Hematopoietic multipotent progenitor cell treated with erythropoietin and hydrocortisone succinate and interleukin-3 and kit ligand, for 6 days (in vitro differentiated cells): ENCODE measurements at regions not wholly inside any gene's neighbourhood (a gene's known extent, or its start where the extent isn't known, plus 50 kb on each side); places are given as distances from the start of the nearest gene placed in this dataset.
"Not testable (repeated sequence)": the region's sequence is repeated elsewhere in the genome, so short reads cannot be mapped to it uniquely, and the experiment has no call there.

Experiments
- DNase-seq: peaks from one replicate; pipeline ENCODE4 v3.0.0-alpha.2; 2015

DNA sequence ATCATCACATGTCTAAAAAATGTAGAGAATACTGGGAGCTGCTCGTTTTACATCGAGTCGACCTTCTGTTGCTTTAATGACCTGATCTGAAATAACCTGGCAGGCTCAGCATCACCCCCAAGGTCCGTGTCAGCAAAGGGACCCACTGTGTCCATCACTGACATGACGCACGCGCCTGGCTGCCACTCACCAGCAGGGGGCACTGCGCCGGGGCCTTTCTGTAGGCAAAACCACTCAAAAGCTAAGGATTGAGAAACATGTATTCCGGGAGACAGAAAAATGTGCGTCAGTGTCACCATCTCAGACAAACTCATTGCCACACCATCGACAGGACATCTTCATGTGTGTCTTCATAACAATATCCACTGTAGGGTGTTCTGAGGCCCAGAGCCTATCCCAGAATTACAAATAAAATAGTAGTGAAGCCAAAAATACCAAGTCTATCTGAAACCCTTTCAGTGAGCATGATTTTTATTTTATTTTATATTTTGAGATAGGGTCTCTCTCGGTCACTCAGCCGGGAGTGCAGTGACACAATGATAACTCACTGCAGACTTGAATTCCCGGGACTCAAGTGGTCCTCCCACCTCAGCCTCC, 130.3 kb upstream of the LSM14A start:
- DNase-seq = peak; percentile 74

DNA sequence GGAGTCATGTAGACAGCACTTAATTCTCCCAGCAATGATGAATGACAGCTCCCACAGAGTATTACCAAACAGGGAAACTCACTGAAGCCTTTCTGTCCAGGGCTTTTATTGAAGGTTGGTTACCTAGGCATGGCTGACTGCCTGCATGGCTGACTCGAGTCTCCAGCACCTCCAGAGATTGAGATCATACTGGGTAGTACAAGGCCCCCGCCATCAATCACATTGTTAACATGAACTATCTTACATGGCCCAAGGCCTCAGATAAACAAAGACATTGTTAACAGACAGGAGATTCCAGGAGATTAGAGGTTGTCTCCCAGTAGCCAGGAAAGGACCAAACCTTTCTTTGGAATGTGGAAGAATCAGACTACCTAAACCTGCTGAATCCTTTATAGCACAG, 128.3 kb upstream of the LSM14A start:
- DNase-seq = no peak

DNA sequence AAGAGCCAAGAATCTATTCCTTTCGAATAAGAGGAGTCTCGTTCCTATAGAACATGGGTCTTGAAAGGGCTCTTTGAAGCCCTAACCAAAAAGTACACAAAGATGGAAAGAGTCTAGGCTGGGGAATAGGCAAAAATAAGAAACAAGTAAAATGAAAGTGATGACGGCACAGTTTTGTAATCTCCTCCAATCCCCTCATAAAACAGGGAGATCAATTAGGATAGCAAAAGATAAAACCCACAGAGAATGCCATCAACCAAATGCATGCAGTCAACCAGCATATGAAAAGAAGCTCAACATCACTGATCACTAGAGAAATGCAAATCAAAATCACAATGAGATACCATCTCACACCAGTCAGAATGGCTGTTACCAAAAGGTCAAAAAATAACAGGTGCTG, 122.4 kb upstream of the LSM14A start:
- no peak for DNase-seq

DNA sequence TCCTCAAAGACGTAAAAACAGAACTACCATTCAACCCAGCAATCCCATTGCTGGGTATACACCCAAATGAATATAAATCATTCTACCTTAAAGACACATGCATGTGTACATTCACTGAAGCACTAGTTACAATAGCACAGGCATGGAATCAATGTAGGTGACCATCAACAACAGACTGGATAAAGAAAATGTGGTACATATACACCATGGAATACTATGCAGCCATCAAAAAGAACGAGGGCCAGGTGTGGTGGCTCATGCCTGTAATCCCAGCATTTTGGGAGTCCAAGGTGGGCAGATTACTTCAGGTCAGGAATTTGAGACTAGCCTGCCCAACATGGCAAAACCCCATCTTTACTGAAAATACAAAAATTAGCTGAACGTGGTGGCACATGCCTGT, 121.9 kb upstream of the LSM14A start:
- DNase-seq = not testable (repeated sequence)

DNA sequence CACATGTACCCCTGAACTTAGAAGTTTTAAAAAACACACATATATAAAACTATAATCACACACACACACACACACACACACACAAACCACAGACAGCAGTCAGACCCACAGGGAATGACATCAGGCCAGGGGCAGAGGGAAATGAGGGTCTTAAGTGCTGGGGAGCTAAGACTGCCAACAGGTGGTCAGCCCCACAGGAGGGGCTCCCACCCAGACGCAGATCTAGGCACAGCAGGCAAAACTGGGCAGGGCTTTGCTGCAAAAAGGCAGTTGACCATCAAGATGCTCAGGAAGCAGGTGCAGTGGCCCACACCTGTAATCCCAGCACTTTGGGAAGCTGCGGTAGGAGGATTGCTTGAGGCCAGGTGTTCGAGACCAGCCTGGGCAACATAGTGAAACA, 121.0 kb upstream of the LSM14A start:
- no peak for DNase-seq

DNA sequence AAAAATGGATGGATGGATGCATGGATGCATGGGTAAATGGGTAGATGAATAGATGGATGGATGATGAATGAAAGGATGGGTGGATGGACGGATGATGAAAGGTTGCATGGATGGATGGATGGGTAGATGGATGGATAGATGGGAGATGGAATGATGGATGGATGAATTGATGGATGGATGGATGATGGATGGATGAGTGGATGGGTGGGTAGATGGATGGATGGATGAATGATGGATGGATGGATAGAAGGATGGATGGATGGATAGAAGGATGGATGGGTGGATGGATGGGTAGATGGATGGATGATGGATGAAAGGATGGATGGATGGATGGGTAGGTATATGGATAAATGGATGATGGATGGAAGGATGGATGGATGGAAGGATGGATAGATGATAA, 115.1 kb upstream of the LSM14A start:
- DNase-seq = no peak

DNA sequence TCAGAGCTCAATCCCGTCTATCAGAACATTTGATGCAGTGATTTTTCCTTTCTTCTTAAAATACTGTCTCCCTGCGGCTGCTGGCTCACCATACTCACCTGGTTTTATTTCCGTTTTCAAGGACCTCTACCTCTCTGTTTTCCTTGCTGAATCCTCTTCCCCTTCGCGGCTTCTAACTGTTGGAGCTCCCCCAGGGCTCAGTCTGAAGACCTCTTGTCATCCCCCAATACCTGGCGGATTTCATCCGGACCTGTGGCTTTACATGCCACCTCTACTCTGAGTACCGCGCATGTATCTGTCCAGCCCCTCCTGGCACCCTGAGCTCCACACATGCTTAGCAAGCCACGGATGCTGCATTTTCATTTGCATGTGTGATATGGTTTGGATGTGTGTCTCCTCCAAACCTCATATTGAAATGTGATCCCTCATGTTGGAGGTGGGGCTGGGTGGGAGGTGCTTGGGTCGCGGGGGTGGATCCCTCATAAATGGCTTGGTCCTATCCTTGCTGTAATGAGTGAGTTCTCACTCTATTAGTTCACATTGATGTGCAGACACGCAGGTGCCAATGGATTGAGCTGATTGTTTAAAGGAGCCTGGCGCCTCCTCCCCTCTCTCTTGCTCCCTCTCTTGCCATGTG, 106.2 kb upstream of the LSM14A start:
- no peak for DNase-seq

DNA sequence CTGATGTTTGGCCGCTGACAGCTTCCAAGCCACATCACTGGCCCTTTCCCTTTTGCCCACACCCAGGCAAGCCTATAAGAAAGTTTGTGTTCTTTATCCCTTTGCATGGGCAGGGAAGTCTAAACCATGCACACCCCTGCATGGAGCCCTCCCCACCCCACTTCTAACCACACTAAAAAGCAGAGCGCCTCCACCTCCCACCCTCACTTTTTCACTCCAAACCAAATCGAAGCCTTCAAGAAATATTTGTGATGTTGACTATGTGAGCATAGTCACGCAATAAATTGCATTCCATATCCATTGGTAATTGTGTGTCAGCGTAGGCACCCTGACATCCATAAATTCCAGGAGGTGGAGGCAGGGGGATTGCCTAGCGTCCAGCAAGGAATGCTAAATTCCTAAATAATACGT, 104.4 kb upstream of the LSM14A start:
- DNase-seq = no peak

DNA sequence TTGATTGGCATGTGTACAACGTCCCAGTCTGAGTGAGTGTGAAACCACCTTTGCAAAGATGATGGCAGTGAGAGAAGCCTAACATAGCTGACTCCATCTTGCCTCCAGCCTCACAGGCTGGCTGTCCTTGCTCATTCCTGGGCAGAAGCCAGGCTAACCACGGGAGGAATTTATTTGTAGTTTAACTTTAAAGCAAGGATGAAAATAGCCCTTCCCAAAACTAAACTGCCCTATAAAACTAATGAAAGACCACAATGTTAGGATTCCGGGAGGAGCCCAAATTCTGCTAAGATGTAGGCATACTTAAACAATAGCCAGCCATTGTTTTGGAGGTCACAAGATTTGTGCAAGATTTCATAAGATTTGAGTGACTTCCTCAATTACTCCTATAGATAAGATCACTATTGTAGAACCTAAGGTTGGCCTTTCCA, 96.6 kb upstream of the LSM14A start:
- peak; percentile 8 for DNase-seq

DNA sequence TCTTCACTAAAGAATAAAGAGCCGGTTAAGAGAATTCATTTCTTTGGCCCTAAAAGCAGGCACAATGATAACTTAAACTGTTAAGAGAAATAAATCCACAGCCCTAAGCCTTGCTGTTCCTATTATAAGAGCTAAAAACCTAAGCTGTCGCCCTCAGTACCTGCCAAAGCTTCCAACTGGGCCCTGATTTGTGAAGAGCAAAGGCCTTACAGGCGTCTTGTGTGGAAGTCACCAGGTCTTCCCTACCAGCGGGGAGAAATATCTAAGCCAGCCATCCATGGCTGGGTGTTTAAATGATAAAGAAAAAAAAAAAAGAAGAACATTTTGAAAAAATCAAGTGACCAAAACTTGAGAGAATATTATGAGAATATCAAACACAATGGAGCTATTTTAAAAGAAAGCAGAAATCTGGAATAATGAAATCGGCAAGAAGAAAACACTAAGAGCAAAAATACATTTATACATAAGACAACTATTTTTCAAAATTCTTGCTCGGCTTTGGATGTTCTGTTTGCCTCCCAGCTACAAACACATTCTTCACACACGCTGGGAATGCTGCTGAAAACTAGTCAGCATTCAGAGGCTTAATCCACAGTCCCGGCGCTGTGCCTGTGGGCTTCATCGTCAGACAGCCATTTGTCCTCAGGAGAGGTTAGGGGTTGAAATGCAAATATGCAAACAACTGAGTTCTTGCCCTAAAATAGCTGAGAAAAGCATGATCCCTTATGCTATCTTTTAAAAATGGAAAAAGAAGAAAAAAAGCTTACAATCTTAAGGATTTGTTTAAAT, 89.8 kb upstream of the LSM14A start:
- no peak for DNase-seq

DNA sequence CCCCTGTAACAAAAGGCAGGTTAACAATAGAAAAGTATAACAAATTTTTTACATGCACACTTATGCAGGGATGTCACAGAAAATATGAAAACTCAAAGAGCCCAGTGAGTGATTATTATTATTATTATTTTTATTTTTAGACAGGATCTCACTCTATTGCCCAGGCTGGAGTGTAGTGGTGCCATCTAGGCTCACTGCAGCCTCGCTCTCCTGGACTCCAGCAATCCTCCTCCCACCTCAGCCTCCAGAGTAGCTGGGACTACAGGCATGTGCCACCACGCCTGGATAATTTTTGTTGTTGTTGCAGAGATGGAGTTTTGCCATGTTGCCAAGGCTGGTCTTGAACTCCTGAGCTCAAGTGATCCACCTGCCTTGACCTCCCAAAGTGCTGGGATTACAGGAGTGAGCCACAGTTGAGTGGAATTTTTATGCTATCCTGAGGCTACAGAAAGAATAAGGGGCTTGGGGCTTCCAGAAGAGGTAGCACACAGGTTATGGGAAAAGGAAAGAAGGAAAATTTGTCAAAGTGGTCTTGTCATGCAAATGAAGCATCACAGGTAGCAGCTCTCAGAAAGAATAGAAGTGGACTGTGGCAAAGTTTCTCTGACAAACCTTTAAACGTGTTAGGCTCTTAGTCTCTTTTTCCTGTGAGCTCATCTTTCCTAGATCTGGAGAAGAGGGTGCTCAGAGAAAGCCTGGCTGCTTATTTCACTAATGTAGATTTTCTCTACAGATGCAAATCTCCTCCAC, 87.7 kb upstream of the LSM14A start:
- no peak for DNase-seq

DNA sequence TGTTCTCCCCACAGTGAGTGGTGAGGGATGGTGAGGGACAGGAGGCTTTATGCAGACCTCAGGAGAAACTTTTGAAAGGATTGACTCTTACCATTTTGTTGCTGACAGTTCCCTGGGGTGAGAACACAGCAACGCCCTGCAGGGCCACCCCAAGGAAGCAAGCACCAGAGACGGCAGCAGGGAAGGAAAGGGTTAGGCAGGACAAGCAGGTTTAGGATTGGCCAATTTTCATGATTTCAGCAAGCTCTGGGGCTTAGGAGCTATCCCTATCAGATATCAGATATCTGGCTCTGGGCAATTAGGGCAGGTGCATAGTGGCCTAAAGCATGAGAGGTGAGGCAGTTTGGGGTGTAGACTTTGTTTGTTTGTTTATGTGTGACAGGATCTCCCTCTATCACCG, 87.0 kb upstream of the LSM14A start:
- no peak for DNase-seq

DNA sequence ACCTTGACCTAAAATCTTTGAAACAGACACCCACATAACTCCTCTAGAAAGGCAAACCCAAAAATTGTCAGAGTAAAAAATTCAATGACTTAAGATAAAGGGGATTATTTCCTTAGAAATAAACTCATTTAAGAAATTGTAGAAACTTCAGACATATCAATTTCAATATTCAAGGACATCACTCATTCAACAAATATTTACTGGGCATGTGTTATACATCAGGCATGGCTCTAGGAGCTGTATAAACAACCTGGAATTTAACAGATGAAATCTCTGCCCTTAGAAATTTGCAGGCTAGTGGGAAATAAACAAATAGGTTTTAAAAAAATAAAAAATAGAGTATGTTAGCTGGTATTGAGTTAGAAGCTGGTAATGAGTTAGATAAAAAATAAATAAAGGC, 84.0 kb upstream of the LSM14A start:
- no peak for DNase-seq

DNA sequence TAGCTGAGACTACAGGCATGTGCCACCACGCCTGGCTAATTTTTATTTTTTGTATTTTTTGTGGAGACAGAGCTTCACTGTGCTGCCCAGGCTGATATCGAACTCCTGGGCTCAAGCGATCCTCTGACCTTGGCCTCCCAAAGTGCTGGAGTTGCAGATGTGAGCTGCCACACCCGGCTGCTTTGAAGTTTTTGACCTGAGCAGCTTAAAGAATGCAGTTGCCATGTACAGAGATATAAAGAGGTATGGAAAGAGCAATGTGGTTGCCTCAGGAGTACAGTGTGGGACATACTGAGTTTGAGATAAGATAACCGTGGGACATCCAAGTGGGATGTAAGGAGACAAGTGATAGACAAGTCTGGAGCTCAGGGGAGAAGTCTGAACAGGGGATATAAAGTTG, 82.7 kb upstream of the LSM14A start:
- DNase-seq = no peak

DNA sequence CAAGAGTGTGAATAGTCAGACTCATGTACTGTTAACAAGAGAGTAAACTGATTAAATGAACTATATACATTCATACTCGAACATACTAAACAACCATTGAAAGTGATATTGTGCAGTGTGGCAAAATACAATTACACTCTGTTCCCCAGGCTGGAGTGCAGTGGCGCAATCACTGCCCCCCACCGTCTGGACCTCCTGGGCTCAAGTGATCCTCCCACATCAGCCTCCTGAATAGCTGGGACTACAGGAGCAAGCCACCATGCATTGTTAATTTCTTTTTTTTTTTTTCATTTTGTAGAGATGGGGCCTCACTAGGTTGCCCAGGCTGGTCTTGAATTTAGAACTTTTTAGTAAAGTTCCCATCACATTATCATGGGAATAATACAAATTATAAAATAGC, 77.3 kb upstream of the LSM14A start:
- DNase-seq = no peak

DNA sequence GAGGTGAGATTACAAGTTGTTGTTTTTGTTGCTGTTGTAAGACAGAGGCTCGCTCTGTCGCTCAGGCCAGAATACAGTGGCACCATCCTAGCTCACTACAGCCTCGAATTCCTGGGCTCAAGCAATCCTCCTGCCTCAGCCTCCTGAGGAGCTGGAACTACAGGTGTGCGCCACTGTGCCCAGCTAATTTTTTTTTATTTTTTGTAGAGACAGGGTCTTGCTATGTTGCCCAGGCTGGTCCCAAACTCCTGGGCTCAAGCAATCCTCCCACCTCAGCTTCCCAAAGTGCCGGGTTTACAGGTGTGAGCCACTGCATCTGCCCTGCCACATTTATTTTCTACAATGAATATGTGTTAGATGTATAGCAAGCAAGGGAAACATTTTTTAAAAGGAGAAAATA, 76.9 kb upstream of the LSM14A start:
- DNase-seq = not testable (repeated sequence)

DNA sequence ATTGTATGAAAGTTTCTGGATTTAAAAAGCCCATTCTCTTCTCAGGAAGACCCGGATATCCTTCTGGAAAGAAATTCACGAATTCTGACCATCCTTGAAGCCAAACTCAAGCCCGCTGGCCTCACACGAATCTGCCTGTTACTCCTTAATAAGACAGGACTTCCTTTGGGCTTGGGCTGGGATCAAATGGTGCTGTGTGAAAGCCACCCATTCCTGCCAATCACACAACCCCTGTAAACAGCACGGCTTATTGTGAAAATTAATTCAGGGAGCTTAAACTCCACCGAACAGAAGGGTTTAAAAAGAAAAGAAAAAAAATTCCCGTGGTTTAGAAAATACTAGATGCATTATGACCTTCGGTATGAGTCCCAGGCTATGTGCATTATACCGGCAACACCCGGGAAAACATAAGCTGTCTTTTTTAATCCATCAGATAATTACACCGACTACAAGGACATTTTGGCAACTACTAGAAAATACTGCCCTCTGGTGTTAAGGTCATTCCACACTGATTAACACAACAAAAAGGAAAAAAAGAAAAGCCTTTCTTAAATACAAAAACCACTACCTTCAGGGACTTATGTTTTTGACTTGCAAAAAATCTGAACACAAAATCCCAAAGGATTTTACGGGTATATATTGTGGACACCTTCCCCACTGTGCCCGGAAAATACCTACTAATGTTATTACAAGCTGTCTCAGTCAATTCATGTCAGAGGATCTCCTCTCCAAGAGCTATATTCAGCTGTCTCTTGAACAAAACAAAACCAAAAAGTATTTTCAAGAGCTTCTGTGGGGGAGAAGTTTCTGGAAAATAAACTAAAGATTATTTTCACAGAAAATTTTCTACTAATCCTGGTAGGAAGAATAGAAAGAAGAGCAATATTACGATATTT, 76.0 kb upstream of the LSM14A start:
- peak; percentile 87 for DNase-seq

DNA sequence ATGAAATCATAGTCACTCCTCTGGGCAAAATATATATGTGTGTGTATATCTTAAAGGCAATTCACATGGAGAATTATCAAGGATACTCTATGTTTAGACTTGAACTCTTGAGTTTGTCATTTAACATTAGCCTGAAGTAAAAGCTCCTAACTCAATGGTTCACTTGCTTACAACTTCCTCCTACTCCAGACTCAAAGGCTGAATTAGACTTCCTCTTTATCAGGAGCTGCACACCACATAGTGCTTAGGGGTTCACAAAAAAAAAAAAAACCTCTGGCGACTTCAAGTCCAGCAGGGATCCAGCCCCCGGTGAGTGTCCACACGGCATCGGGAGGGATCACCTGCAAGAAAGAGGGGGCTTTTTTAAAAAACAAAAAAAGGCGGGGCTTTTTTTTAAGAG, 68.2 kb upstream of the LSM14A start:
- peak; percentile 60 for DNase-seq

DNA sequence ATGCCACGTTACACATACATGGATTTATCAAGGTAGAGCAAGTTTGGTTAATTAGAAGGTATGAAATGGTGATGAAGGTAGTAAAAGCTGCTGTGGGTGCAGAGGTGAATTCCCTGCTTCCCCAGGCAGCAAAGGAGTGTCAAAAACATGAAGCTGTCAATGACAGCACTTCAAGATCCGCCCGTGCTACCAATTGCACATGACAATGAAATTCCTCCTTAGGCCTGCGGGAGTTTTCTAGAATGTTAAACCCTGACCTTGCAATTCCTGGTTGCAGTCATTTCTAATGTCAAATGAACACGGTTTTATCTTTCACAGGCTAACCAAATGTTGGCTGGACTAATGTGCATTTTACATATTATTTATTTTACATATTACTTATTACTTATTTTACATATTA, 67.7 kb upstream of the LSM14A start:
- no peak for DNase-seq

DNA sequence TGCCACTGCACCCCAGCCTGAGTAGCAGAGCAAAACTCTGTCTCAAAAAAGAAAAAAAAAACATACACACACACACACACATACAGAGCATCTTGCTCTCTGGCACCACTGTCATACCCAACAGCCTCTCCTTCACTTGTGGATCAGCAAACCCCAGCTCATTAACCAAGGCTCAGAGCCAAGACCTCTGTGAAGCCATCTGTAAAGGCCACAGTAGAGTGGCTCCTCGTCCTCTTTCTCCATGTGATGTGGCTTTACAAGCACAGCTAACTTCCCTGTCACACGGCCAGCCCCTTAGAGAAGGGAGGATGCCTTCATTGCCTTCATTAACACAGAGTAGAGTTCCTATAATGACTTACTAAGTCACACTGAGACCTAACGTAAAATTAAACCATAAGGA, 62.7 kb upstream of the LSM14A start:
- DNase-seq = no peak

DNA sequence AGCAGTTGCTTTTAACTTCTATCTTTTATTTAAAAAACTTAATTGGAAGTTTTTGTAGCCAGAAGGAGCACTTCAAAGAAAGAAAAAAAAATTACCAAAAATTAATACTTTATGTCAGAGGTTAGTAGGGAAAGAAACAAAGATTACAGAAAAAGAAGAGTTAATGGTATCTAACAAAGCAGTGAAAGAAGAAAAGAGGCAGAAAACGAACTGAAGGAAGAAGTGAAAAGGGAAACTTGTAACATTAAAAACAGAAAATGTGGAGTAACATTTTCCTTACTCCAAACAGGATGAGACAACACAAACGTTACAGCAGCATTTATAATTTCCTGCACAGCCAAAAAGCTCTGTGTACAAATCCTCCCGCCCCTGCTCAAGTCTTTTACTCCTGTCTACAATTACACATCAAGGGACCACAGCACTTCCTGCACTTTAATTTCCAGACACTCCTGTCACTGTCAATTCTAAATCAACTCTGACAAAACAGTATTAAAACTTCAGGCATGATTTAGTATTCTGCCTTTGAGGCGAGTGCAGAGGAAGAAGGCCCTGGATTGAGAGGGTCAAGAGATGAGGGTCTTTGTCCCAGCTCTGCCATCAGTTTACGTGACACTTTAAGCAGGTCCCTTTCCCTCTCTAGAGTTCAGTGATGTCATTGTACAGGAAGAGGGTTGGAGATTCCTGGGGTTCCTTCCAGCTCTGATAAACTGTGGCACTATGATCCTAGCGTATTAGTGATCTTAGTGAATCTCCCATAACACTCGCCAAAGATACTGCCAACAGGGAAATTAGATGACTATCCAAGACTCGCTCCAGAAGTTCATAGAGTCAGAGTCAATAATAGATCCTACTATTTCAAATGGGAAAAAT, 53.2 kb upstream of the LSM14A start:
- DNase-seq = no peak

DNA sequence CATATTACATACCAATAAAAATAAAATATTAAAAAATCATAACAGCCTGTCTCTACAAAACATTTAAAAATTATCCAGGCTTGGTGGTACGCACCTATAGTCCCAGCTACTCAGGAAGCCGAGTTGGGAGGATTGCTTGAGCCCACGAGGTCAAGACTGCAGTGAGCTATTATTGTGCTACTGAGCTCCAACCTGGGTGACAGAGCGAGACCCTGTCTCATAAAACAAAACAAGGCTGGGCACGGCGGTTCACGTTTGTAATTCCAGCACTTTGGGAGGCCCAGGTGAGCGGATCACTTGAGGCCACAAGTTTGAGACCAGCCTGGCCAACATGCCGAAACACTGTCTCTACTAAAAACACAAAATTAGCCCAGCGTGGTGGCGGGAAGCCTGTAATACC, 52.2 kb upstream of the LSM14A start:
- DNase-seq = no peak
